Left lung (tissue), 4 donors: ENCODE measurements at regions not wholly inside any gene's neighbourhood (a gene's known extent, or its start where the extent isn't known, plus 50 kb on each side); places are given as distances from the start of the nearest gene placed in this dataset.

ENCODE experiments used
- ATAC-seq: fragments of 200-7000 bp; cut with Tn5 transposase; one replicate; pipeline ENCODE4 v1.9.1; 2020; ENCODE audit warnings: moderate library complexity
- DNase-seq, 4 donors: peaks; one replicate each; pipeline ENCODE4 v3.0.0-alpha.2; 2013 to 2020
- H3K27ac ChIP-seq, 2 donors: fragments of 200-600 bp; sonication (generic) in 1 of 2; one replicate each; pipeline versions ENCODE4 v1.5.0 to v1.8.0; 2020 to 2021
- H3K27me3 ChIP-seq, 2 donors: fragments of 200-600 bp; sonication (generic) in 1 of 2; one replicate each; pipeline versions ENCODE4 v1.5.0 to v1.8.0; 2020 to 2021
- H3K36me3 ChIP-seq, 2 donors: fragments of 200-600 bp; sonication (generic) in 1 of 2; one replicate each; pipeline versions ENCODE4 v1.5.0 to v1.8.0; 2020 to 2021
- H3K4me1 ChIP-seq, 2 donors: fragments of 200-600 bp; one replicate each; pipeline ENCODE4 v1.8.0; 2021
- H3K4me3 ChIP-seq, 2 donors: fragments of 200-600 bp; sonication (generic) in 1 of 2; one replicate each; pipeline versions ENCODE4 v1.5.0 to v1.8.0; 2020 to 2021; ENCODE audit warnings: mild to moderate bottlenecking in 1 of 2
- H3K9me3 ChIP-seq, 2 donors: fragments of 200-600 bp; sonication (generic) in 1 of 2; one replicate each; pipeline versions ENCODE4 v1.5.0 to v1.8.0; 2020 to 2021
- CTCF ChIP-seq, 2 donors: fragments of 200-600 bp; sonication (generic) in 1 of 2; IDR thresholded peaks; one replicate each; pipeline versions ENCODE4 v1.5.0 to v1.8.0; 2021; ENCODE audit warnings: antibody characterized with exemption in 2 of 2
- intact Hi-C, 2 donors: fragments of 100-400 bp; cut with DNase I; formaldehyde crosslinking; loops; one replicate each; pipeline versions ENCODE4 v1.11.2 to v1.14.2; 2022
- donor health status: DM: no; HTN: yes; CAD: no.
- donor health status: DM: no; HTN: no; CAD: no.

GRCh38 chr18:29007986-29008654, 831.2 kb upstream of the CDH2 start:
- TF ChIP-seq CTCF (IDR thresholded peaks at IDR 0.05), result no peak
- H3K36me3 ChIP-seq, result no peaks in the 10 kb centered on the region
- ATAC-seq, result no peak
- no peaks in the 10 kb centered on the region for H3K9me3 ChIP-seq
- H3K27me3 ChIP-seq, result no peaks in the 10 kb centered on the region
- H3K4me3 ChIP-seq, result no peak overlapping the region
- H3K4me1 ChIP-seq, result no peaks in the 10 kb centered on the region
- no peak for DNase-seq
- intact Hi-C loops, result no loop called here
- H3K27ac ChIP-seq, result no peak overlapping the region

- no peak for TF ChIP-seq CTCF (IDR thresholded peaks at IDR 0.05)
- ATAC-seq (no peak), DNase-seq (no peak)
- H3K9me3 ChIP-seq, result no peaks in the 10 kb centered on the region
- H3K4me3 ChIP-seq, result no peak overlapping the region
- no peak overlapping the region for H3K27ac ChIP-seq
- no peaks in the 10 kb centered on the region for H3K36me3 ChIP-seq
- no peaks in the 10 kb centered on the region for H3K27me3 ChIP-seq
- no peaks in the 10 kb centered on the region for H3K4me1 ChIP-seq
- intact Hi-C loops, result no loop called here
These were observed 828.0 kb upstream of the CDH2 start for GRCh38 chr18:29004921-29005320.

- TF ChIP-seq CTCF (IDR thresholded peaks at IDR 0.05), result no peak
- peak; percentile 92 for ATAC-seq
- Histone ChIP-seq H3K4me3 (no peak overlapping the region), H3K4me1 (no peaks in the 10 kb centered on the region), H3K9me3 (no peaks in the 10 kb centered on the region), H3K27me3 (no peaks in the 10 kb centered on the region), H3K27ac (no peak overlapping the region), H3K36me3 (no peaks in the 10 kb centered on the region)
- peak in 2 of 4 donors; percentile 48 to 85 for DNase-seq
- intact Hi-C loops, result no loop called here
These were observed 826.3 kb upstream of the CDH2 start for GRCh38 chr18:29003194-29003593.

DNA sequence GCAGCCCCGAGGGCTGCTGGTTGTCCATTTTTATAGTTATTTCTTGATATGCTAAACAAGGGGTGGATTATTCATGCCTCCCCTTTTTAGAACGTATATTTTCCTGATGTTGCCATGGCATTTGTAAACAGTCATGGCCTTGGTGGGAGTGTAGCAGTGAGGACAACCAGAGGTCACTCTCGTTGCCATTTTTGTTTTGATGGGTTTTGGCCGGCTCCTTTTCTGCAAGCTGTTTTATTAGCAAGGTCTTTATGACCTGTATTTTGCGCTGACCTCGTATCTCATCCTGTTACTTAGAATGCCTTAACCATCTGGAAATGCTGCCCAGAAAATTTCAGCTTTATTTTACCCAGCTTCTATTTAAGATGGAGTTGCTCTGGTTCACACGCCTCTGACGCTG, 825.8 kb upstream of the CDH2 start:
- H3K4me1 ChIP-seq, result no peaks in the 10 kb centered on the region
- no peaks in the 10 kb centered on the region for H3K27me3 ChIP-seq
- no peaks in the 10 kb centered on the region for H3K36me3 ChIP-seq
- ATAC-seq, result no peak
- intact Hi-C loops, result no loop called here
- H3K4me3 ChIP-seq, result no peak overlapping the region
- H3K27ac ChIP-seq, result no peak overlapping the region
- no peak for TF ChIP-seq CTCF (IDR thresholded peaks at IDR 0.05)
- H3K9me3 ChIP-seq, result no peaks in the 10 kb centered on the region
- peak in 1 of 4 donors; percentile 1 for DNase-seq

GRCh38 chr18:28999726-29000125, 822.8 kb upstream of the CDH2 start:
- DNase-seq, result no peak
- Histone ChIP-seq H3K9me3 (no peaks in the 10 kb centered on the region), H3K4me1 (no peaks in the 10 kb centered on the region), H3K27ac (no peak overlapping the region), H3K36me3 (no peaks in the 10 kb centered on the region), H3K27me3 (no peaks in the 10 kb centered on the region), H3K4me3 (no peak overlapping the region)
- intact Hi-C loops, result no loop called here
- TF ChIP-seq CTCF (IDR thresholded peaks at IDR 0.05), result no peak
- no peak for ATAC-seq
